HT1080 (cell line): ENCODE measurements at regions not wholly inside any gene's neighbourhood (a gene's known extent, or its start where the extent isn't known, plus 50 kb on each side); places are given as distances from the start of the nearest gene placed in this dataset.
A peak's percentile ranks its signal among the peaks of the same experiment; 100 is the strongest.

Source experiments
- DNase-seq: peaks from one replicate; pipeline ENCODE4 v3.0.0-alpha.2; 2015; ENCODE audit warnings: low read depth

GRCh38 chr12:48286665-48287064, 64.1 kb downstream of the ZNF641 start:
- DNase-seq = peak; percentile 3

- peak; percentile 3 for DNase-seq
Measured at GRCh38 chr12:48285751-48286650, 64.7 kb downstream of the ZNF641 start.

- no peak for DNase-seq
Measured at GRCh38 chr12:48281811-48282210, 68.9 kb downstream of the ZNF641 start.

- DNase-seq = no peak
Measured at GRCh38 chr12:48280572-48280971, 70.1 kb downstream of the ZNF641 start.

- no peak for DNase-seq
Measured at GRCh38 chr12:48279601-48280000, 71.1 kb downstream of the ZNF641 start.

GRCh38 chr12:48279101-48279500, 71.6 kb downstream of the ZNF641 start:
- DNase-seq = no peak

GRCh38 chr12:48276621-48277020, 73.5 kb upstream of the OR10AD1 start:
- no peak for DNase-seq

GRCh38 chr12:48266826-48267225, 63.7 kb upstream of the OR10AD1 start:
- no peak for DNase-seq

- no peak for DNase-seq
Measured at GRCh38 chr12:48265777-48266176, 62.7 kb upstream of the OR10AD1 start.

GRCh38 chr12:48263617-48264016, 60.5 kb upstream of the OR10AD1 start:
- DNase-seq = no peak

- no peak for DNase-seq
Measured at GRCh38 chr12:48261773-48262172, 58.7 kb upstream of the OR10AD1 start.
